ENCODE measurements at regions not wholly inside any gene's neighbourhood (a gene's known extent, or its start where the extent isn't known, plus 50 kb on each side); places are given as distances from the start of the nearest gene placed in this dataset.

DNA sequence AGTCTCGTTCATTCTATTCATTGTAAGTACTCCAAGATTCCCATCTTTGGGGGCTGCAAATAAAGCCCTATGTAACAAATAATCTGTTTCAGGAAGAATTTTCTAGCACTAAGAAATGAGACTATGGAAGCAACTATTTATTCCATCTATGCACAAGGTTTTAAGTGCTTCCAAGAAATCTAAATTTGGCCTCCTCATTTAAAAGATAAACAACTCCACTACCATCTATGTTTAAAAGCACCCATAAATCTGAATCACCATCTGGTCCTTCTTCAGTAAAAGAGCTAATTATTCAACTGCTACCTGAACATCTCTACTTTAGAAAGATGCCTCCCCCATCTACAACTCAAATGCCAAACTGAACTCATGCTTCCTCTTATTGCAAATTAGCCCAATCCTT is 547.3 kb upstream of the LRRC4C start:
- no peak for TF ChIP-seq EP300 (IDR thresholded peaks at IDR 0.05)
- TF ChIP-seq, protein P1, sequence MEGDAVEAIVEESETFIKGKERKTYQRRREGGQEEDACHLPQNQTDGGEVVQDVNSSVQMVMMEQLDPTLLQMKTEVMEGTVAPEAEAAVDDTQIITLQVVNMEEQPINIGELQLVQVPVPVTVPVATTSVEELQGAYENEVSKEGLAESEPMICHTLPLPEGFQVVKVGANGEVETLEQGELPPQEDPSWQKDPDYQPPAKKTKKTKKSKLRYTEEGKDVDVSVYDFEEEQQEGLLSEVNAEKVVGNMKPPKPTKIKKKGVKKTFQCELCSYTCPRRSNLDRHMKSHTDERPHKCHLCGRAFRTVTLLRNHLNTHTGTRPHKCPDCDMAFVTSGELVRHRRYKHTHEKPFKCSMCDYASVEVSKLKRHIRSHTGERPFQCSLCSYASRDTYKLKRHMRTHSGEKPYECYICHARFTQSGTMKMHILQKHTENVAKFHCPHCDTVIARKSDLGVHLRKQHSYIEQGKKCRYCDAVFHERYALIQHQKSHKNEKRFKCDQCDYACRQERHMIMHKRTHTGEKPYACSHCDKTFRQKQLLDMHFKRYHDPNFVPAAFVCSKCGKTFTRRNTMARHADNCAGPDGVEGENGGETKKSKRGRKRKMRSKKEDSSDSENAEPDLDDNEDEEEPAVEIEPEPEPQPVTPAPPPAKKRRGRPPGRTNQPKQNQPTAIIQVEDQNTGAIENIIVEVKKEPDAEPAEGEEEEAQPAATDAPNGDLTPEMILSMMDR (IDR thresholded peaks at IDR 0.05): no peak
